ENCODE measurements at regions not wholly inside any gene's neighbourhood (a gene's known extent, or its start where the extent isn't known, plus 50 kb on each side); places are given as distances from the start of the nearest gene placed in this dataset.
A peak's percentile ranks its signal among the peaks of the same experiment; 100 is the strongest.
"Not testable (repeated sequence)": the region's sequence is repeated elsewhere in the genome, so short reads cannot be mapped to it uniquely, and the experiment has no call there.

DNA sequence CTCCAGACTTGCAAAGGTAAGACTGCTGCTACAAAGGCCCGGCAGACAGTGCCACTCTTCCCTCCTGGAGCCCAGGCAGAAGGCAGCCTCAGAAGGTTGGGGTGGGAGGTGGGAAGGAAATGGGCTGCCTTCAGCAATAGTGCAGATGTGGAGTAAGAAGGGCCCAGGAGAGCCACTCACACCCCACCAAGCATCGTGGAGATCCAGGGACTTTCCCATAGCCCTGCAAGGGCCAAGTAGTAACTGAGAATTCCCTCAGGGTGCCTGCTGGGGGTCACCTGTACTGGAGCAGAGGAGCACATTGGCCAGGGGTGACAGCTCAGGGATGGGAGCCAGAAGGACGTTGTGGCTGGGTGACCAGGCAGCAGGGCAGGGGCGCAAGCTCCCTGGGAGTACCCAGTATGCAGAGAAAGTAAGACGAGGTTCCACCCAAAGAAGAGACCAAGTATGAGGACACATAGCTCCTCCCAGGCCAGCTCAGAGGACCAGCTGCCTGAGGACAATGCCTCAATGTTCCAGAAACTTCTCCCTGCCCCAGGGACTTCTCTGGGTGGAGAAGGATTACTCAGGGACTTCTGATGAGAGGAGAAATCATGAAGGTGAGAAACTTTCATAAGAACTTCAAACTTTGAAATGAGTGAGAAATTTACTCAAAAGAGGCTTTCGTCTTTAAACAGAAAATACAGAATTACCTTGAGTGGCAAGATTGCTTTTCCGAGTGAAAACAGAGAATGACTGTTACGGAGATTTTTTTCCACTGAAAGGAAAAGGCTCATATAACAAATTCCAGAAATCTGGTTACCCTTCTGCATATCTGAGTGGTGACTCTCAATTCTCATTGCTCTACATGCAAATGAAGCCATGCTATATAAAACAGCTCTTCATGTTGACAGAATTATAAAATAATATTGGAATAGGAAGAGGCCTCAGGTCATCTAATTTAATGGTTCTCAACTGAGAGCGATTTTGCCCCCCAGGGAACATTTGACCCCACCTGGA lies 87.9 kb upstream of the TRIO start:
- DNase-seq (ENCODE audit: low spot score) = no peak

- no peak for DNase-seq (ENCODE audit: low spot score)
Measured at GRCh38 chr5:14054111-14054854, 88.9 kb upstream of the TRIO start.

DNA sequence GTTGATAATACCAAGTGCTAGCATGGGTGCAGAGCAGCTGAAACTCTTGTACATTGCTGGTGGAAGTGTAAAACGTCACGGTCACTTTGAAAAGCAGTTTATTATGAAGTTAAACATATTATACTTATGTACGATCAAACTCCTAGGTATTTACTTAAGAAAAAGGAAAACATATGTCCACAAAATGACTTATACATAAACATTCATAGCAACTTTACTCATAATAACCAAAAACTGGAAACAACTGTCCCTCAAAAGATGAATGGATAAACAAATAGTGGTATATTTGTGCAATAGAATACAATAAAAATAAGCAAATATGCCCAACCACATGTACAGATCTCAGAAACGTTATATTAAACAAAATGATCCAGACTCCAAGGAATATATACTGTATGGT lies 92.3 kb upstream of the TRIO start:
- DNase-seq (ENCODE audit: low spot score) = no peak

DNA sequence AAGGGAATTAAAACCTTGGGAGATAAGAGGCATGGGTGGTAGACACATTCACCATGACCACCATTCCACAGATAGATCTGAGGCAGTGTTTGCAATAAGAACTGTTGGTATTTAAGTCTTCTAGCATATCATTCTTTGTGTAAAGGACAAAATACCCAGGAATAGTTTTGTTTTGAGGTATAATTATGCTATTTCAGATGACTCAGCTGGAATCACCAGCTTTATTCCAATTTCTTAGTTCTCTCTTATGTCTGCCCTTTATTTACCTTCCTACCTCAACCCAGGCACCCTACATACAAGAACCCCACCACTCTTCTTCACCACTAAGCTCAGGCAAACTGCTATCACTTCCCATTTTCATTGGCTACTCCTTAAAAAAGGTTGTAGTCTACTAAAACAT lies 94.7 kb upstream of the TRIO start:
- DNase-seq (ENCODE audit: low spot score) = no peak

- no peak for DNase-seq (ENCODE audit: low spot score)
Measured at GRCh38 chr5:14041528-14042192, 97.2 kb upstream of the DNAH5 start.

DNA sequence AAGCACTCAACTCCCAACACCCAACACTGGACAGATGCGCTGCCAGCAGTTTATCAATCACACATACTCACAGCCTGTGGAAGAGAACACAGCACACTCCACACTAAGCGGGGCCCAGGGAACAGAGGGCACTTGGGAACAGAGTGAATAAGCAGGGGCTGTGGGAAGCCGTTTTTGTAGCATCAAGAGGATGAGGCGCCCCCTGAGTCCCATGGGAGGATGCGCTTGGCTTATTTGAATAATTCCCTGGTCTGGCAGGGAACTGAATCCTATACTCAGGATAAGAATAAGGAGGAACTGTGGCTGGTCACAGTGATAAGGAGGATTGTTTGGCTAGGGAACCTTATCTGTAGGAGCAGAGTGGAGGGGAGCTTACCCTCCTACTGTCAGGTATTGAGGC lies 96.1 kb upstream of the DNAH5 start:
- no peak for DNase-seq (ENCODE audit: low spot score)

- no peak for DNase-seq (ENCODE audit: low spot score)
Measured at GRCh38 chr5:14039576-14039975, 95.1 kb upstream of the DNAH5 start.

DNA sequence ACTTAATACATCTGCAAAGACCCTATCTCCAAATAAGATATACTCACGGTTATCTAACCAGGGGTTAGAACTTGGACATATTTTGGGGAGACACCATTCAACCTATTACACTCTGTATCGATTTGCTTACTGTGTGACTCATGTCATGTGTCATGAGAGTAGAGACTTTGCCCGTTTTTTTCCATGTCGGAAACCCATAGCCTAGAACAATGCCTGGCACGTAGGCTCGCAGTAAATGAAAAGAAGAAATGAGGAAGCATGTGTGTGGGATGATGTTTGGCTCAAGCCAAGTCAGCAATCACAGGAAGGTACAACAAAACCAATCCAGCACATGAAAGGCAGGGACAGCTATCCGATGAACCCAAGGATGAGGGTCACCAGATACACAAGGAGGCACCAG lies 94.6 kb upstream of the DNAH5 start:
- DNase-seq (ENCODE audit: low spot score) = no peak

DNA sequence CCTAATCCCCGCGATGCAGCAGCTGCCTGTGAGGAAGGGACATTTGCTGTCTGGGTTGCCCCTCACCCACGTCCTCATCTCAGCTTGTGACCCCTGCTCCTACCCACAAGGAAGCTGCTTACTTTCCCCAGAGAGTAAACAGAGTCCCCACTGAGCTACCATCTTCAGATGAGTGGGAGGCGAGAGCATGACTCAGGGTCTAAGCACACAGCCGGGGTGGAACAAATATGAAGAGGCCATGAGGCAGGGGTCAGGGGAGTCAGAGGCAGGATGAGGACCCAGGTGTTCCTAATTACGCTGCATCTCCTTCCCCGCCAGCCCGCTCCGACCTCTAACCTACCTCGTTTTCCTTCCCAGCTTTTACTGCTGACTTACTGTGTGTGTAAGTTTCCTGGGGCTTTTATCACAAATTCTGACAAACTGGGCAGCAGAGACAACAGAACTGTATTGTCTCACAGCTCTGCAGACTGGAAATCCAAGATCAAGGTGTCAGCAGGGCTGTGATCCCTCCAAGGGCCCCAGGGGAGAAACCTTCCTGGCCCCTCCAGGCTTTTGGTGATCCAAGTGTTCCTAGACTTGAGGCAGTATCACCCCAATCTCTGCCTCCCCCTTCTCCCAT lies 94.0 kb upstream of the DNAH5 start:
- DNase-seq (ENCODE audit: low spot score) = peak; percentile 61

- no peak for DNase-seq (ENCODE audit: low spot score)
Measured at GRCh38 chr5:14036947-14037346, 92.5 kb upstream of the DNAH5 start.

DNA sequence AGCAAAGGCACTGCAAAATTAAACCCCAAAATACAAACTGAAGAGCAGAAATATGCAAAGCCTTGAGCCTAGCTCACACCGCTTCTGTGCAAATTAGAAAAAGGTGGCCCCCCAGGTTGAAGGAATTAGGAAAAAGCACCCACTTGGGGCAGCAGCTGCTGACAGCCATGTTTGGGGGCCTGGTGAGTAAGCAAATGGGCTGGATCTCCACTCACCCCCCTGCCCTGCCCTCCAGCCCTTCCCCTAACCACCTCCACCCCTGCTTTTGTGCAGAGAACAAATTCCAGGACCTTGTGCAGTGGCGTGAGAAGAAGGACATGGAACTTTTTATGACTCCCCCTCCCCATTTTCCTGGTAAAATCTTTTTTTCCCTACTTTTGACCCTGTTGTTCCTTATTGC lies 92.0 kb upstream of the DNAH5 start:
- DNase-seq (ENCODE audit: low spot score) = peak; percentile 47

GRCh38 chr5:14035859-14036503 lies 91.5 kb upstream of the DNAH5 start:
- peak; percentile 81 for DNase-seq (ENCODE audit: low spot score)

DNA sequence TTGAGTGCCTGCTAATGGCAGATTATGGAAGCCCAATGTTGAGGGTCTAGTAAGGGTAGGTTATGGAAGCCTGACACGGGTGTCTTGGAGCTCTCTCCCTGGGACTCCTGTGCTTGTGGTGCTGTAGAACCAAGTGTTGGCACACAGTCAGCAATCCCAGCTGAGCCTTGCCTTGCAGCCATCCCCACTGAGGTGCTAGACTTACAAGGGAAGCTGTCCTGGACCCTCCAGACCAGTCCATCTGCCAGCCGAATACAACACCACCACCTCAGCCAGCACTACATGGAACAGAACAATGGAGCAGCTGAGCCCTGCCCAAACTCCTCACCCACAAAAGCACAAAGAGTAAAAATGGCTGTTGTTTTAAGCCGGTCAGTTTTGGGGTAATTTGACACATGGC lies 90.5 kb upstream of the DNAH5 start:
- DNase-seq (ENCODE audit: low spot score) = no peak

DNA sequence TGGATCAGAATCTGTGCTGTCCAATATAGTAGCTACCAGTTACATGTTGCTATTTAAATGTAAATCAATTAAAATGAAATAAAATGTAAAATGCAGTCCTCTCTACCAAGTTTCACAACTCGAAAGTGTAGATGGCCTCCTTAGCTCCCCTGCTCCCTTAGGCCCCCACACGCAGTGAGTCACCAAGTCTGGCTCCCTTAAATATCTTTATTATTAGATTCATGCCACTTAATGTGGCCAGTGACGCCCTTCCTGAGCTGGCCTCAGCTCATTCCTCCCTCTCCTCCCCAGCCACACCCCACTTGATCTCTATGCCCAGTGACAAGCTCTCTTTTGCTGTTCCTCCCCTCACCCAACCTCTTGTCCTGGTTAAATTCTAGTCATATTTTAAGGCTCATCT lies 88.4 kb upstream of the DNAH5 start:
- DNase-seq (ENCODE audit: low spot score) = no peak

GRCh38 chr5:14028938-14029584 lies 84.6 kb upstream of the DNAH5 start:
- DNase-seq (ENCODE audit: low spot score) = no peak

DNA sequence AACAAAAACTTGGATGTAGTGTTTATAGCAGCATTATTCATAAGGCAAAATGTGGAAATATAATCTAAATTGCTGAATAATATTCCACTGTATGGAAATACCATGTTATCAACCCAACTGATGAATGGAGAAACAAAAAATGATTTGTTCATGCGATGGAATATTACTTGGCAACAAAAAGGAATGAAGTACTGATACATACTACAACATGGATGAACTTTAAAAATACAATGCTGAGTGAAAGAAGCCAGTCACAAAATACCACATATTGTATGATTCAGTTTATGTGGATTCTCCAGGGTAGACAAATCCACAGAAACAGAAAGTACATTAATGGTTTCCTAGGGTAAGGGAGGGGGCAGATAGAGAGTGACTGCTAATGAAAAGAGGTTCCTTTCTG lies 83.7 kb upstream of the DNAH5 start:
- DNase-seq (ENCODE audit: low spot score) = no peak

DNA sequence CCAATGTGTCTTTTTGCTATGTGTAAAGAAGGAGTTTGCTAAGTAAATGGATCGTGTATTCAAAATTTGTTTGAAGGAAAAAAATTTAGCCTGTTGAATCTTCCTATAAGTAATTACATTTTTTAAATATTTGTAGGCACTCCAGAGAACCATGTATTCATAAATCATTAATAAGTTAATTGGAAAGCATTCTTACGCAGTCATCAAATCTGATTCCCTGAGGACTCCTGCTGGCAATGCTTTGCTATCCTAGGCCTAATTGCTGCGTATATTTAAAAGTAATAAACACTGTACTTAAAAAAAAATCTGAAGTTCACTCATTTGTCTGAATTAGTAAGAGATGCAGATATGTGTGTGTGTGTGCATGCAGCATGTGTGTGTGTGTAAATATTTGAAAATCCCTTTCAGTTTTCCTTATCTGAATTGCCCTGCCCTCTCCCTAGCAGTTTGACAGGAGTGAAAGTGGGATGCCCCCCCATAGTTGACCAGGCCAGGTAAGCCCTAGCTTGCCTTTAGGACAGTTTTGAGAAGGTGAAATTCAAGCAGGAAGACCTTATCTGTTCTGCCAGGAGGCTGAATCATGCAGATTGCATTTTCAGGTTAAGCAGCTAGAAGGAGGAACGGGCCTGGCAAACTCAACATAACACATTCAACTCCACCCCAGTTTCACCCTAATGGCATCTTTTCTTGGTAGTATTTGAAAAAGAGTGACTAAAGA lies 81.2 kb upstream of the DNAH5 start:
- no peak for DNase-seq (ENCODE audit: low spot score)

DNA sequence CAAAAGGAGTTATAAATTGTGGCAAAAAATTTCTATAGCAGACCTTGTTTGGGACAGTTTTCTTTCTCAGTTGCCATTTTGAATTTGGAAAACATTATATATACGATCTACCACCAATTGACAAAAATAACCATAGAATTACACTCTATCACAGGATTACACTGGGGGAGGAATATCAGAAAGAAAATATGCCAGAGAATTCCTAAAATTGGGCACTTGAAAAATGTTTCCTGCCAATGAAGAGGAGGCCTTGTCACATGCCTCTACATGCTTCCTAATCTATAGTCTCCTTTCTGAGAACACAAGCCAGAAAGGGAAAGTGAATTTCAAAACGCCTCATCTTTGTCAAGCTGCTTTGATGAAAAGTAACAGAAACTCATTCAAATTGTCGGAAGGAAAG lies 78.5 kb upstream of the DNAH5 start:
- DNase-seq (ENCODE audit: low spot score) = no peak

- DNase-seq (ENCODE audit: low spot score) = not testable (repeated sequence)
Measured at GRCh38 chr5:14020944-14021343, 76.5 kb upstream of the DNAH5 start.

GRCh38 chr5:14019768-14020290 lies 75.3 kb upstream of the DNAH5 start:
- no peak for DNase-seq (ENCODE audit: low spot score)

Data from AG08396 (cell line).